PC-9 (cell line): ENCODE measurements at regions not wholly inside any gene's neighbourhood (a gene's known extent, or its start where the extent isn't known, plus 50 kb on each side); places are given as distances from the start of the nearest gene placed in this dataset.

Source experiments
- EZH2 ChIP-seq: fragments of 200-600 bp; sonication (generic); IDR thresholded peaks from 2 replicates; pipeline ENCODE4 v1.8.0; 2017; ENCODE audit warnings: antibody characterized with exemption, low read depth
- TF ChIP-seq, protein P1 (sequence below): fragments of 200-600 bp; sonication (generic); conservative IDR thresholded peaks from 2 replicates; pipeline ENCODE4 v1.6.1; 2017; ENCODE audit warnings: mixed run types, antibody characterized with exemption, mild to moderate bottlenecking, moderate library complexity

DNA sequence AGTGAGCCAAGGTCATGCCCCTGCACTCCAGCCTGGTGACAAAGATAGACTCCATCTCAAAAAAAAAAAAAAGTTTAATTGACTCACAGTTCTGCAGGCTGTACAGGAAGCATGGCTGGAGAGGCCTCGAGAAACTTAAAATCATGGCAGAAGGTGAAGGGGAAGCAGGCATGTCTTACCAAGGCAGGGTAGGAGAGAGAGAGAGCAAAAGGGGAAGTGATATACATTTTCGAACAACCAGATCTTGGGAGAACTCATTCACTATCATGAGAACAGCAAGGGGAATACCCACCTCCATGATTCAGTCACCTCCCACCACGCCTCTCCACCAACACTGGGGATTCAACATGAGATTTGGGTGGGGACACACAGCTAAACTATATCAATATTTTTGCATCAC is 315.2 kb upstream of the HTR2C start:
- TF ChIP-seq, protein P1, sequence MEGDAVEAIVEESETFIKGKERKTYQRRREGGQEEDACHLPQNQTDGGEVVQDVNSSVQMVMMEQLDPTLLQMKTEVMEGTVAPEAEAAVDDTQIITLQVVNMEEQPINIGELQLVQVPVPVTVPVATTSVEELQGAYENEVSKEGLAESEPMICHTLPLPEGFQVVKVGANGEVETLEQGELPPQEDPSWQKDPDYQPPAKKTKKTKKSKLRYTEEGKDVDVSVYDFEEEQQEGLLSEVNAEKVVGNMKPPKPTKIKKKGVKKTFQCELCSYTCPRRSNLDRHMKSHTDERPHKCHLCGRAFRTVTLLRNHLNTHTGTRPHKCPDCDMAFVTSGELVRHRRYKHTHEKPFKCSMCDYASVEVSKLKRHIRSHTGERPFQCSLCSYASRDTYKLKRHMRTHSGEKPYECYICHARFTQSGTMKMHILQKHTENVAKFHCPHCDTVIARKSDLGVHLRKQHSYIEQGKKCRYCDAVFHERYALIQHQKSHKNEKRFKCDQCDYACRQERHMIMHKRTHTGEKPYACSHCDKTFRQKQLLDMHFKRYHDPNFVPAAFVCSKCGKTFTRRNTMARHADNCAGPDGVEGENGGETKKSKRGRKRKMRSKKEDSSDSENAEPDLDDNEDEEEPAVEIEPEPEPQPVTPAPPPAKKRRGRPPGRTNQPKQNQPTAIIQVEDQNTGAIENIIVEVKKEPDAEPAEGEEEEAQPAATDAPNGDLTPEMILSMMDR: no peak
- no peak for TF ChIP-seq EZH2
